H1 (cell line): ENCODE measurements at regions not wholly inside any gene's neighbourhood (a gene's known extent, or its start where the extent isn't known, plus 50 kb on each side); places are given as distances from the start of the nearest gene placed in this dataset.

Source experiments
- BRCA1 ChIP-seq: IDR thresholded peaks from 2 replicates; pipeline ENCODE4 v1.6.1; 2012; ENCODE audit warnings: low read depth, low read length, improper control_type of control experiment
- TF ChIP-seq, protein P1 (sequence below), 3 experiments: IDR thresholded peaks; 1 replicate in 2 of 3; 2 replicates in 1 of 3; pipeline versions ENCODE4 v1.5.1 to v1.6.1; 2011; ENCODE audit warnings: low read length in 3 of 3, mild to moderate bottlenecking in 3 of 3, inconsistent platforms in 2 of 3, low read depth in 1 of 3, moderate library complexity in 1 of 3; ENCODE audit not compliant: insufficient read depth in 1 of 3; ENCODE audit errors: control extremely low read depth in 1 of 3

DNA sequence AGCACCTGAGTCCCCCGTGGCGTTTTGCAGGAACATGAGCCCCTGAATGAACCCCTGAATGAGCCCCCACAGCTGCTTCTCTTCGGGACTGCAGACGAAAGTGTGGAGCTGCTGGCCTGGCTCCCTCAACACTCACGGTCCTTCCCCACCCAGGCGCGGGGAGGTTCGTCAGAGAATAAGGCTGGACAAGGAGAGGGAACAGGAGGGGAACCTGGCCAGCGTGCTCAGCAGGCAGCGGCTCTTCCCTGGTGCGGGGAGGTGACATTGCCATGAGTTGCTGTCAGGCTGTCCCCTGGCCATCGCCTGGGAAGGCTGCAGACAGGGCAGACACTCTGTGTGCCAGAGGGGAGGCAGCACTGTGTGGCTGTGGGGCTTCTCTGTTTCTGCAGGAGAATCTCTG, 80.9 kb upstream of the SHH start (continued):
- TF ChIP-seq, protein P1, sequence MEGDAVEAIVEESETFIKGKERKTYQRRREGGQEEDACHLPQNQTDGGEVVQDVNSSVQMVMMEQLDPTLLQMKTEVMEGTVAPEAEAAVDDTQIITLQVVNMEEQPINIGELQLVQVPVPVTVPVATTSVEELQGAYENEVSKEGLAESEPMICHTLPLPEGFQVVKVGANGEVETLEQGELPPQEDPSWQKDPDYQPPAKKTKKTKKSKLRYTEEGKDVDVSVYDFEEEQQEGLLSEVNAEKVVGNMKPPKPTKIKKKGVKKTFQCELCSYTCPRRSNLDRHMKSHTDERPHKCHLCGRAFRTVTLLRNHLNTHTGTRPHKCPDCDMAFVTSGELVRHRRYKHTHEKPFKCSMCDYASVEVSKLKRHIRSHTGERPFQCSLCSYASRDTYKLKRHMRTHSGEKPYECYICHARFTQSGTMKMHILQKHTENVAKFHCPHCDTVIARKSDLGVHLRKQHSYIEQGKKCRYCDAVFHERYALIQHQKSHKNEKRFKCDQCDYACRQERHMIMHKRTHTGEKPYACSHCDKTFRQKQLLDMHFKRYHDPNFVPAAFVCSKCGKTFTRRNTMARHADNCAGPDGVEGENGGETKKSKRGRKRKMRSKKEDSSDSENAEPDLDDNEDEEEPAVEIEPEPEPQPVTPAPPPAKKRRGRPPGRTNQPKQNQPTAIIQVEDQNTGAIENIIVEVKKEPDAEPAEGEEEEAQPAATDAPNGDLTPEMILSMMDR (IDR thresholded peaks at IDR 0.05; ENCODE audit: control extremely low read depth in 1 of 3, insufficient read depth in 1 of 3, low read depth in 1 of 3, low read length in 3 of 3) = no peak
- no peak for TF ChIP-seq BRCA1
